ENCODE measurements at regions not wholly inside any gene's neighbourhood (a gene's known extent, or its start where the extent isn't known, plus 50 kb on each side); places are given as distances from the start of the nearest gene placed in this dataset.

GRCh38 chr12:84807249-84807648 is 105.3 kb downstream of the SLC6A15 start:
- no peak for DNase-seq (ENCODE audit: low spot score)

- no peak for DNase-seq (ENCODE audit: low spot score)
Observed at GRCh38 chr12:84805474-84805858, 107.1 kb downstream of the SLC6A15 start.

- DNase-seq (ENCODE audit: low spot score) = no peak
Observed at GRCh38 chr12:84804691-84805473, 107.7 kb downstream of the SLC6A15 start.

DNA sequence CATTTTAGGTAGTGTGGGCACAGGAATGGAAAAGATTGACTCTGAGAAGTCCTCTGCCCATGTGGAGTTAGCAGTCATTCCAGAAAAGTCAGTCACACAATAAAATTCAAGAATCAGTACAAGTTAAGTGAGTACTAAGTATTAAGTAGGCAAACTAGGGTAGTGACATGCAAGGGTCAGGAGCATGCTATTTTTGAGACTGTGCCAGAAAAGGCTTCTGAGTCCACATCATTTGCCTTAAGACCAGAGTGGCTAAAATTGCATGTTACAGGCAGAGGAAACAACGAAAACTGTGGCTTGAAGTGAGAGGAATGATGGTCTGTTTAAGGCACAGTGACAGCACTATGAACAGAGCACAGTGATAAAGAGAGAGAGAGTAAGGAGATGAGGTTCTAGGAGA is 108.9 kb downstream of the SLC6A15 start:
- no peak for DNase-seq (ENCODE audit: low spot score)

DNA sequence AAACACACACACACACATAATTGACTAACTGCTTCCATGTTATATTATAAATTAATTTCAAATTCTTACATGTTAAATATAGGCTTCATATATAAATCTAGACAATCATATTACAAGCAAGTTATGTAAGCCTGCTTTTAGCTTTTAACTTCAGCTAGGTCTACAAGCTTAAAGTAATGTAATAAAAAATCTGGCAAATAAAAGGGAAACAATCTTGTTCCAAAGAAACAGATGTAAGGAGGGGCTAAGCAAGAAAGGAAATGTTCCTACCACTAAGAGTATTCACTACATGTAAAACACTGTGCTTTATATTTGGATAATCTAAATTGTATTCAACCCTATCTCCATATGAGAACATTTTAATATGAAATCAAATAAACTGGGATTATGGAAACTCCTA is 110.4 kb downstream of the SLC6A15 start:
- DNase-seq (ENCODE audit: low spot score) = no peak

DNA sequence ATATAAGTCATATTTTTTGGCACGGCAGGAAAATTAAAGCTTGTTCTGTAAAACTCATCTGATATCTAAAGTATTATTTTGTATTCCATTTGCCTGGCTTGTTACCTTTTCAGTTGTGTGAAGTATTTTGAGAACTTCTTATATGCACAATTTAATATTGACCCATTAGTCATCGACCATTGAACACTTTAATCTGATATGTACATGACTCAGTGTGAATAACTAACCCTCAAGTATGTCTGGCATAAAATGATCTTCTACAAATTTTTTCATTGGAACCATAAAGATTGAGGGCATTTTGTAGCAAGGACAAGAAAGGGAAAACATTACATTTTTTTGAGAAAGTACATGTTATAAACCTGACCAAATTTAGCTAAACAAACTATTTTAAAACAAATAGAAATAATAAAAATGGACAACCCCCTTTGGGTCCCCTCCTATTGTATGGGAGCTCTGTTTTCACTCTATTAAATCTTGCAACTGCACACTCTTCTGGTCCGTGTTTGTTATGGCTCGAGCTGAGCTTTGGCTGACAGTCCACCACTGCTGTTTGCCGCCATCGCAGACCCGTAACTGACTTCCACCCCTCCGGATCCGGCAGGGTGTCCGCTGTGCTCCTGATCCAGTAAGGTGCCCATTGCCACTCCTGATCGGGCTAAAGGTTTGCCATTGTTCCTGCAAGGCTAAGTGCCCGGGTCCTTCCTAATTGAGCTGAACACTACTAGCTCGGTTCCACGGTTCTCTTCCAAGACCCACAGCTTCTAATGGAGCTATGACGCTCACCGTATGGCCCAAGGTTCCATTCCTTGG is 118.8 kb downstream of the SLC6A15 start:
- DNase-seq (ENCODE audit: low spot score) = no peak

GRCh38 chr12:84791444-84791843 is 121.2 kb downstream of the SLC6A15 start:
- DNase-seq (ENCODE audit: low spot score) = no peak

DNA sequence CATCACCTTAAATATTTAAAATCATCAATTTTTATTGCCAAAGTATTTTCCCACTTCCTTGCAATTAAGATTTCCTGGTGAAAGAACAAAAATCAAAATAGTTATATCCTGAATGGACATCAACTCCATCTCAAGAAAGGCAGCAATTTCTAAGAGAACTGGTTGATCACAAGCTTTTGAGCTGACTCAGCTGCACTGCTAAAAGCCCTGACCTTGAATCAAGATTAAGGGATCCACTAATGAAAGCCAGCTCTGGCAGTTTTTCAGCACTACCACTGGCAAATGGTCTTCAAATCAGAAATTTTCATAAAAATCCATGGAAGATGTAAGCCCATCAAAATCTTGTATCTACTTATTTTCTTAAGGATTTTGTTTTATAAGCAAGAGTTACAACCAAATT is 123.4 kb downstream of the SLC6A15 start:
- DNase-seq (ENCODE audit: low spot score) = no peak

- no peak for DNase-seq (ENCODE audit: low spot score)
Observed at GRCh38 chr12:84787253-84787652, 125.3 kb downstream of the SLC6A15 start.

DNA sequence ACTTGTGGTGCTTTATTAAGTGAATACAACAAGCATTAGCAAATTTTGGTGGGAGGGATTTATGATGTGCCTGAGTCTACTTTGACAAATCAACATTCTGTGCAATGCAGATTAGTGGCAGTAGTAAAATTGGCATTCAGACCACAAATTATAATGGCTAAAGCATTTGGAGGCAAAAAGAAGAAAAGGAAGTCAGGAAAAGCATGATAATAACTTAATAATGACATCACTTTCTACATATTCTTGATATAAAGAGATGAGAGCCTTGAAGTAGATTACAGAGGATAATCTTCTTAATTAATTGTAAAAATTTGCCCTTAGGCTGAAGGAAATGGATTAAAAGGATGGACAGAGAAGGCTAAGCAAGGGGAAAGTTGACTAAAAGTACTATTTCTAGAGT is 126.0 kb downstream of the SLC6A15 start:
- no peak for DNase-seq (ENCODE audit: low spot score)

DNA sequence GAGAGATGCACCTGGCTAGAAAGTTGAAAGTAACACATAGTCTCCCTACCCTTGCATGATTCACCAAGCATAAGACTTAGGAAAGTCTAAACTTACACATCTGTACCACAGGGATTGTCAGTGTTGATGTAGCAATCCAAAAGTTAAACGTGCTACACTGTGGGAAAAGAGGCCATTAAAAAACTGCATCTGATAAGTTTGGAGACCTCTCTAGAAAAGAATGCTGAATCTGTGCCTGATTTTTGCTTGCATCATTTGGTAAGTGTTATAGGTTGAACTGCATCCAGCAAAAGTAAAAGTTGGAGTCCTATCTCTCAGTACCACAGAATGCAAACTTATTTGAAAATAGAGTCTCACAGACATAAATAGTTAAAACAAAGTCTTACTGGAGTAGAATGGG is 126.6 kb downstream of the SLC6A15 start:
- no peak for DNase-seq (ENCODE audit: low spot score)

DNA sequence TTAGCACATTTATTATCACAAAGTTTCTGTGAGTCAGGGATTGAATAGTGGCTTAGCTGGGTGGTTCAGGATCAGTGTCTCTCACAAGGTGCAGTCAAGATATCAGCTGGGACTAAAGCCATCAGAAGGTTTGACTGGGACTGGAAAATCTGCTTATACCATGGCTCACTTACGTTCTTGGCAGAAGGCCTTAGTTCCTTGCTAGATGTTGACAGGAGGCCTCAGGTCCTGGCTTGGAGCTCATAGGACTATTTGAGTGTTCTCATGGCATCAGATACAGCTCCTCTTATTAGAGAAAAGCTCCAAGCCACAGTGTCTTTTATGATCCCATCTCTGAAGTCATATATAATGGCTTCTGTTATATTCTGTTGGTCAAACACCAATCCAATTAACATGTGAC is 127.3 kb downstream of the SLC6A15 start:
- no peak for DNase-seq (ENCODE audit: low spot score)

- no peak for DNase-seq (ENCODE audit: low spot score)
Observed at GRCh38 chr12:84779169-84779568, 133.4 kb downstream of the SLC6A15 start.

GRCh38 chr12:84772281-84772680 is 140.3 kb downstream of the SLC6A15 start:
- no peak for DNase-seq (ENCODE audit: low spot score)

GRCh38 chr12:84767079-84767478 is 145.5 kb downstream of the SLC6A15 start:
- peak; percentile 1 for DNase-seq (ENCODE audit: low spot score)

GRCh38 chr12:84766375-84766774 is 146.2 kb downstream of the SLC6A15 start:
- DNase-seq (ENCODE audit: low spot score) = no peak

DNA sequence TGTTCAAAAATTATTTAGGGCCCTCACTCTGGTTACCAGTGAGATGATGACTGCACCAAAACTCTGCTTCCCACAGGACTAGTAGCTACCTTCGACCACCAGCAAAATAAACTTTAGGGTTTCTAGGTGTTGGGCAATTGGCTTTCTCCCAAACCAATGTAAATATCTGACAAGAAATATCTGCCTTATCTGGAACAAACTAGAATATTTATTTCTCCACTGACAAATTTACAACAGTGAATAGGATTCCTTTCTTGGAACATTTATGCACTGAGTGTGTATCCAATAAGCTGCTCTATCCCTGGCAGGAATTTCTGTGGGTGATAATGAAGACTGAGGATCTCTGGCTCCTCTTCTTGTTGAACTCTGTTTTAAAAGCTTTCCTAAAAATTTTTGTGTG is 148.6 kb downstream of the SLC6A15 start:
- DNase-seq (ENCODE audit: low spot score) = no peak

DNA sequence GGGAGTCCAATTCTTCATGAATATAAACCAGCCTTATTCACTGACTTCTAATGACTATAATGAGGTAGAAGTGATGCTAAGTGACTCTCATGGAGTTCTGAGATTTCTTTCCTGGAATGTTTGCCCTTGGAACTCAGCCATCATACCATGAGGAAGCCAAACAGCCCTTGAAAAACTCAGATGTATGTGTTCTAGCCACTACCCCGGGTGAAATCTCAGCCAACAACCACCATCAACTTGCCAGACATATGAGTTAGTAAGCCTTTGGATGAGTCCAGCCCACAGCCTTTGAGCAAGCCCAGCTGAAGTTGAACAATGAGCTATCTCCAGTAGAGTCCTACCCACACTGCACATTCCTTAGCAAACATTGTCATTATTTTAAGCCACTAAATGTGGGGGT is 149.5 kb downstream of the SLC6A15 start:
- no peak for DNase-seq (ENCODE audit: low spot score)

- no peak for DNase-seq (ENCODE audit: low spot score)
Observed at GRCh38 chr12:84760091-84760865, 152.3 kb downstream of the SLC6A15 start.

DNA sequence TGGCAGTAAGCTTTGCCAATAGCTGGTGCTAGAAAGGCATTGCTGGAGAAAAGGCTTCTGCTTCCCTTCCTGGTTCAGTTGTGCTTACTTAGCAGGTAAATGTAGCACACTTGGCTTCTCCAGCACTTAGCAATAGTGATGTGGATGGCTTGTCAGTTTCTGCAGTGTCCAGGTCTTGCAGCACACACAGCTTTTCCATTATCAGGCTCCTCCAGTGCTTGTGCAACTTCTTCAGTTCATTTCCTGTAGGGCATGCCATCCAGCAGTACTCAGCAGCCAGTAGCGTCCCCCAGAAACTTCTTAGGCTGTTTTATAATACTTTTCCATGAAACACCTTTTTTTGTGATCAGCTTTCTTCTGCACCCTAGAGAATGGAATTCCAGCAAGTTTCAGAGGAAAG is 154.6 kb downstream of the SLC6A15 start:
- DNase-seq (ENCODE audit: low spot score) = no peak

- DNase-seq (ENCODE audit: low spot score) = no peak
Observed at GRCh38 chr12:84756961-84757360, 155.6 kb downstream of the SLC6A15 start.

DNA sequence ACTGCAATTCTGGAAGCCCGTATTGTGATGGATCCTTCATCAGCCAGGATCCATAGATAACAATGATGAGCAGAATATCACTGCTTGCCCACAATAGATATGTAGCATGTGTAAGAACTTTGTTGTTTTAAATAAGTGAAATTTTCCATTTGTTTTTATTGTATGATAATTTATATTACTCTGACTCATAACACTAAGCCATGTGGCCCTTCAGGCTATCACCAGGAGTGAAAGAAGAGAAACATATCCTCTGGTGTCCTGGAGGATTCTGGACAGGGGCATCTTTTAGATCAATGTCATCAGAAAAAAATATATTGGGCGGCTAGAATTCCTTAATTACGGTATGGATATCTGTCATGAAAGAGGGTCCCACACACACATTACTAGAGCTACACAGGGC is 167.5 kb downstream of the SLC6A15 start:
- no peak for DNase-seq (ENCODE audit: low spot score)

- DNase-seq (ENCODE audit: low spot score) = no peak
Observed at GRCh38 chr12:84741692-84742091, 170.9 kb downstream of the SLC6A15 start.

Data from COLO829 (cell line).